Hematopoietic multipotent progenitor cell treated with erythropoietin and hydrocortisone succinate and interleukin-3 and kit ligand, for 15 days (in vitro differentiated cells): ENCODE measurements at regions not wholly inside any gene's neighbourhood (a gene's known extent, or its start where the extent isn't known, plus 50 kb on each side); places are given as distances from the start of the nearest gene placed in this dataset.

Experiments
- DNase-seq: peaks from one replicate; pipeline ENCODE4 v3.0.0-alpha.2; 2015; ENCODE audit warnings: low spot score

DNA sequence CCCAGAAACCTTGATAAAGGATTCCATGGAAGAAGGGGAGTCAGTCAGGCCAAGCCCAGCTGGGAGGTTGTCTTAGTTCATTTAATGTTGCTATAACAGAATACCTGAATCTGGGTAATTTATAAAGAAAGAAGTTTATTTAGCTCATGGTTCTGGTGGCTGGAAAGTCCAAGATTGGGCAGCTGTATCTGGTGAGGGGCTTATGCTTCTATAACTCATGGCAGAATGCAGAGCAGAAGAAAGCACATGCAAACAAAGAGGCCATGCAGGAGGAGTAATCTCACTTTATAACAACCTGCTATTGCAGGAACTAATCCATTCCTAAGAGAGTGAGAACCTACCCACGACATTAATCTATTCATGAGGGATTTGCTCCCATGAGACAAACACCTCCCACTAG is 54.2 kb upstream of the ANKRD1 start:
- no peak for DNase-seq

DNA sequence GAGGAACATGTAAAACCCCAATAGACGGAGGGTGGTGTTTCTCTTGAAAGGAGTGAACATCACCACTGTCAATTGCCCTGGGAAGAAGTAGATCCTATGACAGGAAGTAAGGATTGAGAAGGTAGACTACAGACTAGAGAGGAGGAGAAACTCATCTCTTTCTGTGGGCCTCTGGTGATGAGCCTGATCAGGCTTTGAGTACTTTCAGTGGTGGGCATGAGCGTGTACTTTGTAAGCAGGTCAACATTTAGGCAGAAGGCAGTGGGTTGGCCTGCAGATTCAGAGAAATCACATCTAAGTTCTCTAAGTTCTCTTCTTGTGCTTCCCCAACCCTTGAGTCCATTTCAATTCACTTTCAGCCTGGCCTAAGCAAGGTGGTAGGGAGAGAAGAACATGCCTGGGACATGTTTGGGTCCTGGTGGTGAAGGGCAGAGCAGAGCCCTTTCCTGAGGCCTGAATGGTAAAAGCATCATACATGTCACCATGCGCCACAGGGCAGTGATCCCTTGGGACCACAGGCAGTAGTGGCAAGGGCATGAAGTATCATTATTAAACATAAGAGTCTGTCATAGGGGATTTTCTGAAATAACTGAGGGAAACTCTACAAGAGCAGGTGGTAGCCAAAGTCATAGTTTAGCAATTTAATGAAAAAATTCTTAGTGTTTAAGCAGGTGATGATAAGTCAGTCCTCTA is 56.4 kb upstream of the ANKRD1 start:
- DNase-seq = no peak

DNA sequence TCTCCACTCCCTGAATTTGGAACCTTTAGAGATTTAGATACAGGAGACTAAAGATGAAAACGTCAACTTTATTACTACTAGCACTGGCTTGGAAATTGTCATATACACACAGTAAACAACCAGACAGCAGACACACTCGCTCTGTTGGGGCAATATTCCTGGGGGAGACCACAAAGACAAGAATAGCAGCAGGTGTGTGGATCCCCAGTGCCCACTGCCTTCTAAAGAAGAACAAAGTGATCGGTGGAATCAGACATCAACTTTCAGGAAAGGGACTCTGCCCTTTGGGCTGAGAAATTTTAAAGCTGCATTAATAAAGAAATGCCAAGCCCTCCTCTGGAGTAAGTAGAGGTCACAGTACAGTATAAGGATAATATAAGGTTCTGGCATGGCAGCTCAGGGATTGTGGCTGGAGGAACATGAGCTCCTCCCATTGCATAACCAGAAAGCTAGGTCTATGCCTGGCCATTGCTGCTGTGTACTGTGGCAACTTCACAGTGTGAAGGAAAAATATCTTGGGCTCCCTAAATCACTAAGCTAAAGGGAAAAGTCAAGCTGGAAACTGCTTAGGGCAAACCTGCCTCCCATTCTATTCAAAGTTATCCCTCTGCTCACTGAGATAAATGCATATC is 57.1 kb upstream of the ANKRD1 start:
- DNase-seq = no peak

DNA sequence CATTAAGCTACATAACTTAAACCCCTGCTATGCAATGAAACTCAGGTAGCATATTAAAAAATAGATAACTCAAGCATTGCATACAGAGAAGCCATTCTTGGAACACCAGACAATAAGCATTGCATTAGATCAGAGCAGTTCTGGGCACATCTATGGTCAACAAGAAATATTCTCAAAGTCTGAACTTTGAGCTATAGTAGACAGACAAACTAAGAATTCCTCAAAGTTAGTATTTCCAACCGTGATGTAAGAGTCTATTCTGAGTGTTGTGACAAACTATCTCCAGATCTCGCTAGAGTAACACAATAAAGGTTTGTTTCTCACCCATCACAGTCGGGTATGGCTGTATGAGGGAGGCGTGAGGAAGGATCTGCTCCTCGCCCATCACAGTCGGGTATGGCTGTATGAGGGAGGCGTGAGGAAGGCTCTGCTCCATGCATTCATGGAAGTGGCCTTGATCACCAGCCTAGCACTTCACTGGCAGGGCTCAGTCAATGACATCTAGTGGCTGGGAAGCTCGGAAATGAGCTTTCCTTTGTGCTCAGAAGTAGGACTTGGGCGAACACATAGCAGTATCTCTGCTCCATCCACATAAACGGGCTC is 61.6 kb upstream of the ANKRD1 start:
- DNase-seq = no peak

DNA sequence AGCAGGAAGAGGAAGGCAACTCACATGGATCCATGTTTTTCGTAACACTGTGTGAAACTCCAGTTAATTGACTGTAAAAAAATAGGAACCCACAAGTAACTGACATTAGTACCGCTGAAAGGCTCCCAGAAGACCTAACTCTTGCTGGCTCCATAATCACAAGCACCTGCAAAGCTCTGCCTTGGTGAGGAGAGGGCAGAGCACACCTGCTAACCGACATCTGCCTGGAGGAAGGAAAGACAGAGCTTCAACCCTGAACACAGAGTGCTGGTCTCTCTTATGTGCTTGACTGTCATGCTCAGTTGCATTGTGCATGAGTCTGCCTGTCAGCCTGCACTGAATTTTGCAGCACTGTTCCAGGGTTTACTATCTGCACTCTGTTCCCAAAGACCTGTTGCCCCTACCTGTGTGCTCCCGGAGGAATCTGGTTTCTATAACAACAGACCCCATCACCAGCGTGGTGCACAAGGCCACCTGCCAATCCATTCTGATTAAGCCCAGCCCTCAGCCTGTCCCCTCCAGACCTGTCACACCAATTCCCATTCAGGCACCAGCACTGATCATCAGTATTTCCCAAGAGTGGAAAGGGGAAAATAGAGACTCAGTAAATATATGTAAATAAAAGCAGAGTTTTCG is 63.1 kb upstream of the ANKRD1 start:
- no peak for DNase-seq

DNA sequence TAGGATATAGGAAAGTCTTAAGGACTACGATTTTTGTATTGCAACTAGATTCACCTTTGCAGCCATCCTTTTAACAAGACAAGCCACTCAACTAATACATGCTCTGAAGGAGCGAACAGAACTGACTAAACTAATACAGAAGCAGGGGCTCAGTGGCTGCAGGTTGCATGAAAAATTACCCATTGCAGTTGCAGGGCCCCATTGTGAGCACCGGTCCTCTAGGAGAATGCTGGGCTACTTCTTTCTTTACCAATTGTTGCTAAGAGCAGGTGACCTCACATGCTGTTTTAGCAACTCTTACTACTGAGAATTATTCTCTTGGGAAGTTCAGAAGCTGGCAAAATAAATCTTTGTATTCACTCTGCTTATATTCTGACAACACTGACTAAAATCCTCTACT is 64.0 kb upstream of the ANKRD1 start:
- no peak for DNase-seq

DNA sequence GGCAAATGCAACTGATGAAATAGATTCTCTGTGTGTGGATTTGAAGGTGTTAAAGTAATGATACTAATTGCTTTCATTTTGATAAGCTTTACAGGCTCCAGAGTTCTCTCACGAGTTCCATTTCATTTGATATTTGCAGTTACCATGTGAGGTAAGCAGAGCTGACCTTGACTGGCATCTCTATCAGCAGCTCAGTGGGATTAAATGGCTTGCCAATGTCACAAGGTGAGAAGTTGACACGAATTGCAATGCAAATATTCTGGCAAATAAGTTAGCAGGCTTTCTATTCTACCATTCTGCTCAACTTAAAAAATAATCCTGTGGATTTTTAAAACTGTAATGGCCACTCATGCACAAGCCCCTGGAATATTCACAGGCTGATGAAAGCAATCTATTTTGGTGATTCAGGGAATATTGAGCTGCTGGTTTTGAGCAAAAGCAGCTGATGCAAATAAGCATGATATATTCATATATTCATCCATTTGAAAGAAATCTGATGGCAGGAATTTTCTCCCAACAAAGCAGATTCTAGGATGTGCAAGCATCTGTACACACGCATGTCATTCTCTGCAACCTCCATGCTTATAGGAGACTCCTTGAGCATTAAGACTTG is 64.5 kb upstream of the ANKRD1 start:
- no peak for DNase-seq

DNA sequence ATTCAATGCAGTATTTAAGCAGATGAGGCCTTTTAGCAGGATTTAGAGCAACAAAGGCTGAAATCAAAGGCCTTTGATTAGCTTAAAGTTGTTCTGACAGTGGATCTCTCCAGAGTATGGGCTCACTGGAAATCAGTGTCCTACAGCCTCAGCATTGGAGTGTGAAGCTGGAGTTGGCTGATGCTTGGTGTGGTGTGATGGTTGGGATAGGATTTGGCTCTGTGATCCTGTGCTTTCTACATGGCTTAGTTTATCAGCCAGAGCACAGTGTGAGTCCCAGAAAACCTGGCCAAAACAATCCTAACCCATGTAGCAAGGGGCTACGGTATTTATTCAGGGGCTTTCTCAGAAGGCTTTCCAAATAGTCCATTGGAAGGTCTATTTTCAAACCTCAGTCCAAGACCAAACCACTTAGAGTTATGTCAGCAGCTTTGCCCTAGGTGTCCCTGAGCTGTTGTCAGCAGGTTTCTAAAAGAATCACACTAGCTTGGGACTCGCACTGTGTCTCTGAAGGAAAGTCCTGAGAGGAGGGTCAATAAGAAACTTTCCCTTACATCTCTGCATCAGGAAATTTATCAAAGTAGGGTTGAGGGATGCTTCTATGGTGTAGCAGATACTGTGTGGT is 65.4 kb upstream of the ANKRD1 start:
- DNase-seq = no peak

DNA sequence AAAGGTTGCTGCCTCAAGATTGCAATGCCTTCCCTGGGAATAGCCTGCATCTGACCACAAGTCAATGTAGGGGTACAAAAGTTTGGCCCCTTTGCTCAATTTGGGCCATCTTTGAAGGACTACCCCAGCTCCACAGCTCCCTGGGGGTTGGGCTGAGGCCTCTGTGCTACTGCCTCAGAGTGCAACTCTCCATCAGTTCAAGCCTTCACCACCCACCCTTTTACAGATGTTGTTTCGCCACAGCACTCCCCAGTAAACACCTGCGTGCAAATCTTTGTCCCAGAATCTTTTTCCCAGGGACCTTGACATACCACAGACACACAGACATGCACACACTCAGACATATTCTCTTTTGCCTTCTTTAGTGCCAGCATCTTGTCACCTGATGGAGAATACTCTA is 66.0 kb upstream of the ANKRD1 start:
- no peak for DNase-seq

DNA sequence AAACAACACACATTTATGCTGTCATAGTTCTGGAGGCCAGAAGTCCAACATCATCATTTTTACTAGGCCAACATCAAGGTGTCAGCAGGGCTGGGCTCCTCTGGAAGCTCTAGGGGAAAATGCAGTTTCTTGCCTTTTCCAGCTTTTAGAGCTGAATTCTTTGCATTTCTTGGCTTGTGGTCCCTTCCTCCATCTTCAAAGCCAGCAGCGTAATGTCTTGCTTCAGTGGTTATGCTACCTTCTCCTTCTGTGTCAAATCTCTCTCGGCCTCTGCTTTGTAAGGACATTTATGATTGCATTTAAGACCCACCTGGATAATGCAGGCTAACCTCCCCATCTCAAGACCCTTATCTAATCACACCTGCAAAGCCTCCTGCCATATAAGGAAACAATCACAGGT is 66.5 kb upstream of the ANKRD1 start:
- no peak for DNase-seq

DNA sequence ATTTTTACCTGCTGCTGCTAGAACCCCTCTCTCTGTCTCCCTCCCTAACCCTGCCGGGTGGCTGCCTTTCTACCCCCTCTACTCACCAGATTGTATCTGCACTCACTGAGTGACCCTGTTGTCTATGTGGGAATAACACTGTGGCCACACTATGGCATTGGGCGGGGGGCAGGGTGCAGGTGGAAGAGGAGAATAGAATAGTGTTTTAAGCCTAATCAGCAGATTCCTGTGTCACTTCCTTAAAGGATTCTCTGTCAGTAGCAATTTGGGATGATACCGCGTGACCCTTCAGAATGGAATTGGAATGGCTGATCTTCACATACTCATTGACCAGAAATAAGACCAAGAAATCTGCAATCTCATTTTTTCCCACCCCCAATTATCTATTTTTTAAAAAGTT is 67.1 kb upstream of the ANKRD1 start:
- no peak for DNase-seq

DNA sequence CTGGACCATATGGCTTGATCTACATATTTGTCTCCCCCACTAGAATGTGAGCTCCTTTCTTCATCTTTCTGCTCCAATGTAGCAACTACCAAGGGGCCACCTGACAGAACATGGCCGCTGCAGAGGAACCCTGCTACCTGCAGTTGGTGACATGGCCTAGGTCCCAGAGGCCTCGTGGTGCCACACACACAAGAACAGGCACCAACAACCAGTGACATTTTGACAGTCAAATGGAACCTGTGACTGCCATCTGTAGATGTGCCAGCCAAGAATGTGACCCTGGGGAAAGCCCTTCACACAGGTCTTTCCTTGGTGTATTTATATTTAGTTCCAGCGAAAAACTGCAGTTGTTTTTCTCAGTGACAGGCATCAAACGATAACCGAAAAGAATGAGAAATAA is 67.9 kb upstream of the ANKRD1 start:
- no peak for DNase-seq

DNA sequence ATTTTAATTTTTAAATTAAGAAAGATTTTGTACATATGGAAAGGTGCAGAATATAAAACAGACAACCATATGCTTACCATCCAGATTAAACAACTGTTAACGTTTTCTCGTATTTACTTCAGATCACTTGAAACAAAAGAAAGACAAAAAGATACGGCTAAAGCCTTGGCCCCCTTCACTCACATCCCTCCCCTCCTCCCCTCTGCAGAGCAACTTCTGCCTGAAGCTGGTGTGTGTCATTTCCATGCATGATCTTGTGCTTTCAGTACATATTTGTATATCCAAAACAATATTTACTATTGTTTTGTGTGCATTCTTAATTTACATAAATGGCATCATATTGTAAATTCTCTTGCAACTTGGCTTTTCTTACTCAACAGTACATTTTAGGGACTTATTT is 68.5 kb upstream of the ANKRD1 start:
- DNase-seq = no peak

DNA sequence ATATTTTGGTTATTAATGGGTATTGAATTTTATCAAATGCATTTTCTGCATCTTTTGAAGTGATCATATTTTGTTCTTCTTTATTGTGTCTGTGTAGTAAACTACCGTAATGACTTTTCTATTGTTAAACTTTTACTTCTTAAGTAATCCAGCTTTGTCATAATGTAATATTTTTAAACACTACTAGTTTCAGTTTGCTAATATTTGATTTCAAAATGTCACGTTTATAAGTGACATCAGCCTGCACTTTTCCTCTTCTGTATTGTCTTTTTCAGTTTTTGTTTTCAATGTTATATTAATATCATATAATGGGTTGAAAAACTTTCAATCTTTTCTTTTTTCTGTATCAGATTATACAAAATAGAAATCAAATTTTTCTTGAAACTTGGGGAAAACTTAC is 71.6 kb upstream of the ANKRD1 start:
- no peak for DNase-seq

DNA sequence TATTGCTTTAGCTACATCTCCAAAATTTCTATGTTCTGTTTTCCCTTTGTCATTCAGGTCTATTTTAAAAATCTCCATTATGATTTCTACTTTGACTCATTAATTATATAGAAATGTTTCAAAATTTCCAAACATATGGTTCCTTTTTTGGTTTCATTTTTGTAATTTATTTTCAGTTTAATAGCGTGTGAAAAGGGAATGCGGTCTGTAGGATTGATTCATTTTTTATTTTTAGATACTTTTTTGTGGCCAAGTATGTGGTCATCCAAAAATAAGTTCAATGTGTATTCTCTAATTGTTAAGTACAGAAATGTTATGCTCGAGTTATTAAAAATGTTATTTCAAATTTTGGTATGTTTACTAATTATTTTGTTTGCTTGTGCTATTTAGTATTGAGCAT is 72.5 kb upstream of the ANKRD1 start:
- no peak for DNase-seq

DNA sequence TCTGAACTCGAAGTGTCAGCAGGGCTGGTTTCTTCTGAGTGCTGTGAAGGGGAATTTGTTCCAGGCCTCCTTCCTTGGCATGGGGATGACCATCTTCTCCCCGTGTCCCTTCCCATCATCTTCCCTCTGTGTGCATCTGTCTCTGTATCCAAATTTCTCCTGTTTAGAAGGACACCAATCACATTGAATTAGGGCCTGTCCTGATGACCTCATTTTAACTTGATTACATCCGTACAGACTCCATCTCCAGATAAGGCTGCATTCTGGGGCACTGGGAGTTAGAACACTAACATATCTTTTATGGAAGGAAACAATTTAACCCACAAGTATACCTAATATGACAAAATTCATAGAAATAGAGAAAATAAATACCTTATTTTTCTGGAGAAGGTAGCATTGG is 76.8 kb upstream of the ANKRD1 start:
- DNase-seq = no peak

DNA sequence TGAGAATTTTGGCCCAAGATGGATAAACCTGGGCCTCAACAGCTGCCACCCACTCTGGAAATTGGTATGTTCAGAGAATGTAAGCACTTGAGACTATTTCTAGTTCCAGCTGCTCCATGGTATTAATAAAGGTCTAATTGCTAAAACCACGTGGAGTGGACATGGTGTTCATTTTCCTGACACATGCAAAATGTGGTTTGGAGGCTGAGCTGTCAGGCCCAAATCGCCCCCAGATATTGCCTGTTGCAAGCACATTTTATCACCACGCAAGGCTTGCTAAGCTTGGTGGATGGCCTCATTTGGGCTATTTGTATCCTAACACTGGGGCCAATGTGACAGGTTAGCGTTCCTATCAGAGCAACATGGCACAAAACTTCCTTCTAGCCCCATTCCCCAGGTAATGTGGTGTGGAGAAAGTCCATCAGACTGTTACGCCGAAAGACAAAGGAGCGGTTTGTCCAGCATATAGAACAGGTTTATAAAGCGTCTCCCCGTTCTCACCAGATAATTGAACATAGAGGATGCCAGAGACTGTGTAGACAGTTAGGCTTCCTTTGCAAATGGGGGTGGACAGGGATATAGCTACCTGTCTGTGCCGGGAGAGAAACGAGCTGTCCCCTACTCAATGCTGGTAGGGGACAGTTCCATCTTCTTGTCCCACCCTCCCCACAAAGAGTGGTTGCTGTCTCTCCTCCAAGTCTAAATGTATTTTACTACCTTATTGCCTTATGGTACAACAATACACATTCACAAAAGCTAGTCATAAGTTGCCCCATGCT is 78.0 kb upstream of the ANKRD1 start:
- DNase-seq = no peak

DNA sequence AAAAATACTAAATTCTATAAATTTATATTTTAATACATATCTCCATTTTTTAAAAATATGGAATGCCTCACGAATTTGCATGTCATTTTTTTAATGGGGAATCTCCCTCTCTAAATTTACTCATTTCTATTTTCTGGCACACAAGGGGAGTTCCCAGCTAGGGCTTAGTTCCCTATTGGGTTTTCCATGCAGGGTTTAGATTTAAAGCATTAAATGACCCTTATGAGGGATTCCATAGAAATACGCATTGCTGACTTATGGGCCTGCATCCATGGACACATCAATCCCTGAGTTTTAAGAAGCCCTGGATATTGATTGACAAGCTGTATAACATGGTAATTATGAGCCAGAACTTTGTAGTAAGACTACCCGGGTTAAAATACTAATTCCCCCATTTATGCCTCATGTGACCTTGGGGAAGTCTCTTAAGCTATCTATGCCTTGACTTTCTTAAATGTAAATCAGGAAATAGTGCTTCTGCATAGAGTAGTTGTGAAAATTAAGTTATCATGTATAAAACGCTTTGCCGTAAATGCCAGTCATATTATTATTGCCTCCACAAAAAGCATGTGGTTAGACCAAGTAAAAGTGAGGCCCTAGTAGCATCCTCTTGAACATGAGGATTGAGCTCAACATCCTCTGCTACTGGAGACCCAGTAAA is 78.8 kb upstream of the ANKRD1 start:
- no peak for DNase-seq

DNA sequence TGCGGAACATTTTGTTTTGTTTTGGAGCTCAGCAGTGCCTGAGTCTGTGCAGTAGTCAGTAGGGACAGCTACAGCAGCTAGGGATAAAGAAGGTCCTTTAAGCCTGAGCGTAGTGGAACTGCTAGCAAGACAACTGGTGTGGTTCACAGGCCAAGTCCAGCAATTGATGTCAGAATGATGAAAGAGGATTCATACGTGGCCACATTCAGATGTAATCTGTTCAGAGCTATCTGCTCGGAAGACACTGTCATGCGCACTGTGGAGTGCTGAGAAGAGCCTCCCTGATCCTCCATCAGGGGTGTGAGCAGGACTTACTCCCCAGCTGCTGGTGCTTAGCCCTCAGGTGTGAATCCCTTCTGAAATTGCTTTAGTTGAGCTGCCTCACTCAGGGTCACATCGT is 79.6 kb upstream of the ANKRD1 start:
- DNase-seq = no peak

DNA sequence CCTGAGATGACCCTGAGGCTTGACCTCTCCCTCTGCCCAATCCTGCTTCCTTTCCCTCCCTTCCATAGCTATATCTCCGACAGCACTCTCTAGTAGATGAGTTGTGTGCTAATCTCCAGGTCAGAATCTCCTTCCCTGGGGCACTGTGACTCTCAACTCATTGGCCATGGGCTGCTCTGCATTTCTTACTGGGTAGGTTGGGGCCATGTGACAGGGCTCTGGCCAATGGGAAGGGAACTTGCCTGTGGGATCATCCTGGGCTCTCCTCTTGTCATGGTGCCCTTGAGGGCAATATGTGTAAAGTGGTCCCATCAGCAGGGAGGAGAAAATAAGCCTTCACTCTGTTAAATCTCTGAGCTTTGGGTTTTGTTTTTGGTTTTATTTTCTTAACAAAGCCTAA is 80.1 kb upstream of the ANKRD1 start:
- no peak for DNase-seq

DNA sequence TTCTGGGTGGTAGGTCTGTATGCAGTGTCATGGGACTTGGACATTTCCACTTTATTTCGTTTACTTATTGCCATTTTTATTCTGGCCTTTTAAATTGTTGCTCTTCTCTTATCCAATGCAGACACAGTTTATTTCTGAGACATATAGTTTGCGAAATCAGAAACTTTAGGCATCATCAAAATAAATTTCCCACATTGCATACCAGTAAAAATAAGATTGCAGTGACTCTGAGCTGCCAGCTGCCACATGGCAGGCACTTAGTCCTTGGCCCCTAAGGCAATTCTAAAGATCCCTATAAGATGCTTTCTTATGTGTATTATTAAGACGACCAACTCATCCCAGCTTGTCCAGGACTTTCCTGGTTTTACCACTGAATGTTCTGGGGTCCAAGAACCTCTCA is 81.8 kb upstream of the ANKRD1 start:
- DNase-seq = no peak
